HEK293 (cell line): ENCODE measurements at regions not wholly inside any gene's neighbourhood (a gene's known extent, or its start where the extent isn't known, plus 50 kb on each side); places are given as distances from the start of the nearest gene placed in this dataset.

Experiments used
- BCL11B ChIP-seq: fragments of 450-650 bp; formaldehyde crosslinking; IDR thresholded peaks from 2 replicates; pipeline ENCODE4 v1.5.1; 2016; ENCODE audit warnings: low read depth, missing biosample characterization, missing genetic modification characterization
- KLF1 ChIP-seq: fragments of 450-650 bp; formaldehyde crosslinking; IDR thresholded peaks from 2 replicates; pipeline ENCODE4 v1.5.1; 2016; ENCODE audit warnings: missing biosample characterization, missing genetic modification characterization
- SALL2 ChIP-seq: fragments of 450-650 bp; formaldehyde crosslinking; IDR thresholded peaks from 2 replicates; pipeline ENCODE4 v1.5.0; 2017; ENCODE audit warnings: missing biosample characterization, mild to moderate bottlenecking, missing genetic modification characterization, borderline replicate concordance
- ZNF658 ChIP-seq: fragments of 450-650 bp; formaldehyde crosslinking; IDR thresholded peaks from 2 replicates; pipeline ENCODE4; 2016; ENCODE audit warnings: missing biosample characterization, missing genetic modification characterization
- TF ChIP-seq, protein P1 (sequence below): fragments of 450-650 bp; formaldehyde crosslinking; IDR thresholded peaks from 2 replicates; pipeline ENCODE4 v1.5.1; 2016; ENCODE audit warnings: missing biosample characterization, missing genetic modification characterization
- TF ChIP-seq, protein P2 (sequence below): fragments of 450-650 bp; formaldehyde crosslinking; IDR thresholded peaks from 2 replicates; pipeline ENCODE4 v1.5.1; 2016; ENCODE audit warnings: missing biosample characterization, missing genetic modification characterization
- TF ChIP-seq, protein P3 (sequence below): fragments of 450-650 bp; IDR thresholded peaks from 2 replicates; pipeline ENCODE4 v1.5.1; 2018; ENCODE audit warnings: missing biosample characterization, mild to moderate bottlenecking, missing genetic modification characterization

DNA sequence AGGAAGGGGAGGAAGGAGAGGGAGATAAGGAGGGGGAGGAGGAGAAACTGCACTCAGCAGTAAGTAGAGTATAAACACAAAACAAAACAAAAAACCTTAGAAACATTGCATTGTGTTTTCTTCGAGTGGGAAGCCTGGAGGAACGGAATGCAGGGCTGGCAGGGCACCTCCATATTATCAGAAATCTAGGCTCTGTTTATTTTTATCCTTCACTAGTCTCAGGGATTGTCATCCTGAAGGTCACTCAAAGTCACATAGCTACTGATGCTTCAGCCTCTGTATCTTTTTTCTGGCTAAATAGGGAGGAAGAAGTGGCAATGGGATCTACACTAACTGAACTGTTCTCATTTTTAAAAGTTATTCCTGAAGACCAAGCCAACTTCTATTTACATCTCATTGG, 467.8 kb downstream of the KCTD12 start:
- TF ChIP-seq ZNF658 (tag by site-specific recombination) (no peak), SALL2 (tag by site-specific recombination) (no peak), BCL11B (tag by site-specific recombination) (no peak), KLF1 (tag by site-specific recombination) (no peak)
- TF ChIP-seq, protein P1, sequence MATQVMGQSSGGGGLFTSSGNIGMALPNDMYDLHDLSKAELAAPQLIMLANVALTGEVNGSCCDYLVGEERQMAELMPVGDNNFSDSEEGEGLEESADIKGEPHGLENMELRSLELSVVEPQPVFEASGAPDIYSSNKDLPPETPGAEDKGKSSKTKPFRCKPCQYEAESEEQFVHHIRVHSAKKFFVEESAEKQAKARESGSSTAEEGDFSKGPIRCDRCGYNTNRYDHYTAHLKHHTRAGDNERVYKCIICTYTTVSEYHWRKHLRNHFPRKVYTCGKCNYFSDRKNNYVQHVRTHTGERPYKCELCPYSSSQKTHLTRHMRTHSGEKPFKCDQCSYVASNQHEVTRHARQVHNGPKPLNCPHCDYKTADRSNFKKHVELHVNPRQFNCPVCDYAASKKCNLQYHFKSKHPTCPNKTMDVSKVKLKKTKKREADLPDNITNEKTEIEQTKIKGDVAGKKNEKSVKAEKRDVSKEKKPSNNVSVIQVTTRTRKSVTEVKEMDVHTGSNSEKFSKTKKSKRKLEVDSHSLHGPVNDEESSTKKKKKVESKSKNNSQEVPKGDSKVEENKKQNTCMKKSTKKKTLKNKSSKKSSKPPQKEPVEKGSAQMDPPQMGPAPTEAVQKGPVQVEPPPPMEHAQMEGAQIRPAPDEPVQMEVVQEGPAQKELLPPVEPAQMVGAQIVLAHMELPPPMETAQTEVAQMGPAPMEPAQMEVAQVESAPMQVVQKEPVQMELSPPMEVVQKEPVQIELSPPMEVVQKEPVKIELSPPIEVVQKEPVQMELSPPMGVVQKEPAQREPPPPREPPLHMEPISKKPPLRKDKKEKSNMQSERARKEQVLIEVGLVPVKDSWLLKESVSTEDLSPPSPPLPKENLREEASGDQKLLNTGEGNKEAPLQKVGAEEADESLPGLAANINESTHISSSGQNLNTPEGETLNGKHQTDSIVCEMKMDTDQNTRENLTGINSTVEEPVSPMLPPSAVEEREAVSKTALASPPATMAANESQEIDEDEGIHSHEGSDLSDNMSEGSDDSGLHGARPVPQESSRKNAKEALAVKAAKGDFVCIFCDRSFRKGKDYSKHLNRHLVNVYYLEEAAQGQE: no peak
- TF ChIP-seq, protein P2, sequence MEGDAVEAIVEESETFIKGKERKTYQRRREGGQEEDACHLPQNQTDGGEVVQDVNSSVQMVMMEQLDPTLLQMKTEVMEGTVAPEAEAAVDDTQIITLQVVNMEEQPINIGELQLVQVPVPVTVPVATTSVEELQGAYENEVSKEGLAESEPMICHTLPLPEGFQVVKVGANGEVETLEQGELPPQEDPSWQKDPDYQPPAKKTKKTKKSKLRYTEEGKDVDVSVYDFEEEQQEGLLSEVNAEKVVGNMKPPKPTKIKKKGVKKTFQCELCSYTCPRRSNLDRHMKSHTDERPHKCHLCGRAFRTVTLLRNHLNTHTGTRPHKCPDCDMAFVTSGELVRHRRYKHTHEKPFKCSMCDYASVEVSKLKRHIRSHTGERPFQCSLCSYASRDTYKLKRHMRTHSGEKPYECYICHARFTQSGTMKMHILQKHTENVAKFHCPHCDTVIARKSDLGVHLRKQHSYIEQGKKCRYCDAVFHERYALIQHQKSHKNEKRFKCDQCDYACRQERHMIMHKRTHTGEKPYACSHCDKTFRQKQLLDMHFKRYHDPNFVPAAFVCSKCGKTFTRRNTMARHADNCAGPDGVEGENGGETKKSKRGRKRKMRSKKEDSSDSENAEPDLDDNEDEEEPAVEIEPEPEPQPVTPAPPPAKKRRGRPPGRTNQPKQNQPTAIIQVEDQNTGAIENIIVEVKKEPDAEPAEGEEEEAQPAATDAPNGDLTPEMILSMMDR (tag by site-specific recombination): no peak
- TF ChIP-seq, protein P3, sequence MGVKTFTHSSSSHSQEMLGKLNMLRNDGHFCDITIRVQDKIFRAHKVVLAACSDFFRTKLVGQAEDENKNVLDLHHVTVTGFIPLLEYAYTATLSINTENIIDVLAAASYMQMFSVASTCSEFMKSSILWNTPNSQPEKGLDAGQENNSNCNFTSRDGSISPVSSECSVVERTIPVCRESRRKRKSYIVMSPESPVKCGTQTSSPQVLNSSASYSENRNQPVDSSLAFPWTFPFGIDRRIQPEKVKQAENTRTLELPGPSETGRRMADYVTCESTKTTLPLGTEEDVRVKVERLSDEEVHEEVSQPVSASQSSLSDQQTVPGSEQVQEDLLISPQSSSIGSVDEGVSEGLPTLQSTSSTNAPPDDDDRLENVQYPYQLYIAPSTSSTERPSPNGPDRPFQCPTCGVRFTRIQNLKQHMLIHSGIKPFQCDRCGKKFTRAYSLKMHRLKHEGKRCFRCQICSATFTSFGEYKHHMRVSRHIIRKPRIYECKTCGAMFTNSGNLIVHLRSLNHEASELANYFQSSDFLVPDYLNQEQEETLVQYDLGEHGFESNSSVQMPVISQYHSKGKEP (tag by site-specific recombination): no peak
